Inferior parietal cortex (tissue), 1 donor: ENCODE measurements at regions not wholly inside any gene's neighbourhood (a gene's known extent, or its start where the extent isn't known, plus 50 kb on each side); places are given as distances from the start of the nearest gene placed in this dataset.
A peak's percentile ranks its signal among the peaks of the same experiment; 100 is the strongest.

ENCODE experiments used
- DNase-seq: peaks from one replicate; pipeline ENCODE4 v3.0.0-alpha.2; 2016; ENCODE audit errors: extremely low spot score

DNA sequence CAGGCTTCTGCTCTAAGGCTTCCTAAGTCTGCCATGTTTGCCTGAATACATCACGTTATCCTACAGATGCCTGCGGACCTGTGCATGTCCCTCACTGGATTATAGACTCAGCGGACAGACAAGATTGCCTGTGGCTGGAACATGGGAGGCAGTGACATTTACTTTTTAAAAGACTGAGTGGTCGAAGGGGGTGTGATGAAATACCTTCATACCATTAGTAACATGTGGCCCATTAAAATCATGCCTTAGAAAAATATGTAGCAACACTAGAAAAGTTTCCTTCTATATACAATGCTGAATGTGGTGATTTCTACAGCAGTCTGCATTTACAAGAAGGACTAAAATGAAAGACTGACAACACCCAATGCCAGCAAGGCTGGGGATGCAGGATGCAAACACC lies 154.4 kb downstream of the ASB1 start:
- DNase-seq = no peak

DNA sequence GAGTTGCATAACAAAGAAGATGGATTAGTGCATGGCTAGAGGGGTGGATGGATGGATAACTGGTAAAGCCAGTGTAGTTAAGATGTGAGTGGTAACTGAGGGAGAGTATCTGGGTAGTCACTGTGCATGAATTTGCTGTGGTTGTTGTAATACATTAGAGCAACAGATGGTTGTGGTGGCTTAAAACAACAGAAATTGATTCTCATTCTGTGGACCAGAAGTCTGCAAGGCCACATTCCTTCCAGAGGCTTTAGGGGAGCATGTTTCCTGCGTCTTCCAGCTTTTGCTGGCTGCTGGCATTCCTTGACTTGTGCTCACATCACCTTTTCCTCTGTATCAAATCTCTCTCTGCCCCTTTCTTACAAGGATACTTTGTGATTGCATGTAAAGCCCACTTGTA lies 155.4 kb downstream of the ASB1 start:
- no peak for DNase-seq

DNA sequence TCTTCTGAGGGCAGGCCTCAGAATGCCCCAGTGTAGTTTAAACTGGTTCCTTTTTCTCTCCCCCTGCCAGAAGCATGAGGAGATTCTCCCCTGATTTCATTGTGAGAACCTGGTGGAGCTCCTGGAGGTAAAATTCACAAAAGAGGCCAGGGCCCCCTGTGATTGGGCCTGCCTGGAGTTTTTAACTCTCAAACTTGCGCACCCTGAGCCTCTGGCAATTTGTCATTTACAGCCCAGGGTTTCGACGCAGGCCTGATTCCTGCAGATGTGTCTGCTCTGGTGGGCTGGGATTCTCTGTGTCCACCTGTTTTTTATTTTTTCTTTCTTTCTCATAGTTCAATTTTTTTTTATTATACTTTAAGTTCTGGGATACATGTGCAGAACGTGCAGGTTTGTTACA lies 157.9 kb downstream of the ASB1 start:
- no peak for DNase-seq

DNA sequence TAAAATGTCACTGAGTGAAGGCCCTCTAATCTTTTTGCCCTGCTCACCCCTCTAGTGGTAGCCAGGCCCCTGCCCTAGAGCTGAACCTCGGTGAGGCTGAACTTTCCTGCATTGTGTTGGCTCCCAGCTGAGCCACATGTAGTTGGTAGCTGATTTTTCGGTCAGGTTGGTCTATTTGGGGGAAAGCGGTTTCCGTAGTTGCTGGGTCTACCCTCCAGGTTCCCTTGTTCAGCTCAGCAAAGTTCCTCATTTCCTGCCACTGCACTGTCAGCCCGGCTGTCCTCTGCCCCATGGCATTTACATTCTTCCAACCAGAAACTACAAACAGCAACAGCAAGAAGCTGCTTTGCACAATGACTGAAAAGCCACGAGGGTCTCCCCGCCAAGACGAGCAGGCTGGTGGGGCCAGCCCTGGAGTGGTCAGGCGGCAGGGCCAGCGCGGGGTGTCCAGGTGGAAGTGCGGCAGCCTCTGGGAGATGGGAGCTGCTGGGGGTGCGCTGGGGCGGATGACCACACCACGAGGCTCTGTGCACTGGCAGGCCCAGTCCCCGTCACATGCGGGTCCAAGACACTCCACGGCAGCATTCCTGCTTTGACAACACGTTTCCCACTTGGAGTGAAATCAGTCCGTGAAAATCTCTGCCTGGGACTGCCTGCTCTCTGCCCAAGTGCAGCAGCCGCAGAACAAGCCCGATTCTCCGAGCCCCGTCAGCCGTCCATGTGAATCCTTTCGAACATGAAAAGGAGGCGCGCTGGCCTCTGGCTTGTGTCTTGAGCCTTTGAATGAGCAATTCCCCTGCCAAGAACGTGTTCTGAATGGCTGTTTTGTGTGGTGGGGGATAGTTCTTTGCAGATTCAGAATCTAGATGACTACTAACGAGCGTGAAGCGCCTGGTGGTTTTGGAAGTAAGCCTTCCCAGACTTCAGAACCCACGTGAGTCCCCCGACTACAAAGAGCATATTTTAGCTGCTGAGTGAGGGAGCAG lies 159.4 kb downstream of the ASB1 start:
- DNase-seq = peak; percentile 35

DNA sequence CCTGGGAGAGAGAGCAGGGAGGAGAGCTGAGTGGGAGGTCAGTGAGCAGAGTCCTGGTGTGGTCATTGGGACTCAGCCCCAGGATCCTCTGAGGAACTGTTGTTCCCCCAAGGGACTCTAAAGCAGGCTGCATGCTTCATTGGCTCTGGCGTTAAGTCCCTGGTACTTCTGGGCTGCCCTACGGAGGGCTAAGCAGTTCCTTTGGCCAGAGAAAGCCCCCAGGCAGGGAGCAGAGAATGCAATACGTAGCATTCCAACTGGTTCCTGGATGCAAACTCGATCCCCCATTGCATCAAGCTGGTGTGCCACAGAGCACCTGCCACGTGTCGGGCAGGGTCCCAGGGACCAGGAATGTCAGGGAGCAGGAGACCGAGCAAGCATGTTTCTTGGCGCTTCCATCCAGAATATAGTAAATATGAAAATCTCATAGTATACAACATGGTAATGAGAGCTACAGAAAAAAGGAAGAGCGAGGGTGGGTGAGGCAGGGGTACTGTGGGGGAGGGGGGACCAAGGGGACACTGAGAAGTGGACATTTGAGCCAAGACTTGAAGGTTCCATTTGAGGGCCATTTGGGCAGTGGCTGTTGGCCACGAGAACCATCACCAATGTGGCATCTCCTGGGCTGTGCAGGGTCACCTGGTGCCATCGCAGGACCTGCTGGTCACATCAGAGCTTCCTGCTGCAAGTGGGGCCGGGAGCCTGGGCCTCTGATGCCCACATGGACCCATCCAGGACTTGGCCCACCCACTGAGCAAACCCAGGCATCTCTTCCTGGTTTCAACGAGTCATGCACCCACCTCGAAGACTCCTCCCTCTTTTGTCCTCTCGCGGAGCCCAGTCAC lies 160.4 kb downstream of the ASB1 start:
- no peak for DNase-seq

DNA sequence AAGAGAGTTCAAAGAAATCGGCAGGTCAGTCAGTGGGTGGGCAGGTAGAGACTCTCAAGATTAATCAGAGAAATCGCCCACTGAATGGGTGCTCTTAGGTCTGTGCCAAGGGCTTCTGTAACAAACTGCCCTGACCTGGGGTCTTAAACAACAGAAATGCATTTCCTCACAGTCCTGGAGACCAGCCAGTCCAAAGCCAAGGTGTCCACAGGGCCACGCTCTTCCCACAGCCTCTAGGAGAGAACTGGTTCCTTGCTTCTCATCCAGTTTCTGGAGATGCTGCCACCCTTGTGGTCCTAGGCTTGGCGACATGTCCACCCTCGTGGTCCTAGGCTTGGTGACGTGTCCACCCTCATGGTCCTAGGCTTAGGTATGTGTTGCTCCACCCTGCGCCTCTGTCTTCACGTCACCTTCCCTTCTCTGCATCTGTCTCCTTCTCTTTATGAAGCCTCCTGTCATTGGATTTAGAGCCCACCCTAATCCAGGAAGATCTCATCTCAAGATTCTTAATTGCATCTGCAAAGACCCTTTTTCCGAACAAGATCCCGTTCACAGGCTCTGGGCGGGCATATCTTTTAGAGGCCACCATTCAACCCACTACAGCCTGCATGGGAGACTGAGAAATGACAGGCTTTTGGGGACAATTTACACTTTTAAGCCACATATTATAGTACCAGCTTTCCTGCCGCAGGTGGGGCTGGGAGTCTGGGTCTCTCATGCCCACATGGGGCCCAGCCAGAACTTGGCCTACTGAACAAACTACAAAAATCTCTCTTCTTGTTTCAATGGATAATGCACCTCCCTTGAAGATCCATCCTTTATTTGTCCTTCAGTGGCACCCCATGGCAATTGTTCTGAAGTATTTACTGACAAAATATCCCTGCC lies 161.3 kb downstream of the ASB1 start:
- DNase-seq = no peak

DNA sequence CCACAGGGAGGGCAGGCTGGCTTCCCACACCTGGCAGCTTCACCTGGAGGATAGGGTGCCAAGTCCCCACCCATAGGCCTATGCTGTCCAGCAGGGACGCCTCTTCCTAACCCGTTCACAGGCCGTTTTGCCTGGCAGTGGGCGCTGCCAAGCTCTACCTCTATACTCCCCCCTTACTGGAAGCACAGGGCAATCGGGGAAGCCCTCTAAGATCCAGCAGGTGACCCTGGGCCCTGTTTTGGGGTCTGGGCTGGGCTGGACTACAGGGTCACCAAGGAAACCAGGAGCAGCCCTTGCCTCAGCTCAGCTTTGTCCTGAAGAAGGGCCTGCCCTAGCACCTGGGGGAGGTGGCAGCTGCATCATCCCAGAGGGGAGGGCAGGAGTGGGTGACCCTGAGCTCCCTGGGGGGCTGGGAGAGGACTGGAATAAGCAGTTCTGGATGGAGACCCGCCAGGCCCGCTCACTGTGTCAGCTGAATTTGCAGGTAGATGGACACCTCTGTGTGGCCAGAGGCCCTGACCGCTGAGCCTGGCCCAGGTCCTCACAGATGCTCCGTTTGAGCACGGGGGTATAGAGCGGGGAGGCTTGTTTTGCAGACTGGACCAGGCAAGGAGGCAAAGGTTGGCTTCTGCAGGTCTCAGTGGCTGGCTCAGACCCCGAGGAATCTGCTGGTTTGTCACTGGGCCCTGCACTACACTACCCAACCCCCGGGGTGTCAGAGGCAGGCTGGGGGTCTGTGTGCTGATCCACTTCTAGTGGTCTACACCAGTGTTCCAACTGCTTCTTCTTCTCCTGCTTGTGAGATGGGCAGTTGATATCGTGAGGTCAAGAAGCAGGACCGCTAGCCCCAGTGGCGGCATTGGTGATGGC lies 163.1 kb downstream of the ASB1 start:
- DNase-seq = no peak

DNA sequence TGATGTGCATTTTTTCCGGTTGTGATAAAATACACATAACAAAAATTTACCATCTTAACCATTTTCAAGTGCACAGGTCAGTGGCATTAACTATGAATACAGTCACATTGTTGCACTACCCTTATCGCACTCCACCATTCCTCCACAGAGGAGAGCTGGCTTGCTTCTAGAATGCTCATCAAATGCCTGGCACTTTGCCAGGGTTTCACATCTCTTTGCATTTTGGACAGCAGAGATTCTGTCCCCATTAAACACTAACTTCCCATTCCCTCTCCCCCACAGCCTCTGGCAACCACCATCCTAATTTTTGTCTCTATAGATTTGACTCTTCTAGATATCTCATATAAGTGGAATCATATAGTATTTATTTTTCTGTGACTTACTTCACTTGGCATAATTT lies 165.0 kb downstream of the ASB1 start:
- no peak for DNase-seq

DNA sequence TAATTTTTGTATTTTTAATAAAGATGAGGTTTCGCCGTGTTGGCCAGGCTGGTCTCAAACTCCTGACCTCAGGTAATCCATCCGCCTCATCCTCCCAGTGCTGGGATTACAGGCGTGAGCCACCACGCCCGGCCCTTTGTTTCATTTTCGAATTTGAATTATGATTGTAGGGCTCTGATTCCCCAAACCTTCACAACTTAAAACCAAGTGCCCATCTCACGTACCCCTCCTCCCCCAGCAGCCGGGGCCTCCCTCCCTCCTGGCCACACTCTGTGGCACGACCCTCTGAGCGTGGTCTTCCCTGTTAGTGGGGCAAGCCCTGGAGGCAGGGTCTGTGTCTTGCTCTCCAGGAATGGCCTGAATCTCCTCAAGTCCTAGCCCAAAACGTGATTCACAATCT lies 166.5 kb downstream of the ASB1 start:
- no peak for DNase-seq

DNA sequence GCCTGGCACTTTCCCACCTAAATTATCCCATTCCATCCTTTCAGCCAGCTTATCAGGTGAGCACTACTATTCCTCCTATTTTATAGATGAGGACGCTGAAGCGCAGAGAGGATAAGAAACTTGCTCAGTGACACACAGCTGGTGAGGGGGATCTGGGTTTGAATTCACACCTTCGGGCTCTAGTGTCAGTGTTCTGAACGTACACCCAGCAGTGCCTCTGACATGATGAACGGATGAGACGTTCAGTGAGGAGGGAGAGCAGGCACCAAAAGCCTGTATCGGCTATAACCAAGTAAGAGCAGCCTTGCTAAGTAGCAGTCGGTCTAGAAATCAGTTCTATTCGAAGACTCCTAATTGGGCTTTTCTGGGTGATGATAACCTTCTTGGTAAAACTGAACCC lies 167.0 kb downstream of the ASB1 start:
- no peak for DNase-seq

DNA sequence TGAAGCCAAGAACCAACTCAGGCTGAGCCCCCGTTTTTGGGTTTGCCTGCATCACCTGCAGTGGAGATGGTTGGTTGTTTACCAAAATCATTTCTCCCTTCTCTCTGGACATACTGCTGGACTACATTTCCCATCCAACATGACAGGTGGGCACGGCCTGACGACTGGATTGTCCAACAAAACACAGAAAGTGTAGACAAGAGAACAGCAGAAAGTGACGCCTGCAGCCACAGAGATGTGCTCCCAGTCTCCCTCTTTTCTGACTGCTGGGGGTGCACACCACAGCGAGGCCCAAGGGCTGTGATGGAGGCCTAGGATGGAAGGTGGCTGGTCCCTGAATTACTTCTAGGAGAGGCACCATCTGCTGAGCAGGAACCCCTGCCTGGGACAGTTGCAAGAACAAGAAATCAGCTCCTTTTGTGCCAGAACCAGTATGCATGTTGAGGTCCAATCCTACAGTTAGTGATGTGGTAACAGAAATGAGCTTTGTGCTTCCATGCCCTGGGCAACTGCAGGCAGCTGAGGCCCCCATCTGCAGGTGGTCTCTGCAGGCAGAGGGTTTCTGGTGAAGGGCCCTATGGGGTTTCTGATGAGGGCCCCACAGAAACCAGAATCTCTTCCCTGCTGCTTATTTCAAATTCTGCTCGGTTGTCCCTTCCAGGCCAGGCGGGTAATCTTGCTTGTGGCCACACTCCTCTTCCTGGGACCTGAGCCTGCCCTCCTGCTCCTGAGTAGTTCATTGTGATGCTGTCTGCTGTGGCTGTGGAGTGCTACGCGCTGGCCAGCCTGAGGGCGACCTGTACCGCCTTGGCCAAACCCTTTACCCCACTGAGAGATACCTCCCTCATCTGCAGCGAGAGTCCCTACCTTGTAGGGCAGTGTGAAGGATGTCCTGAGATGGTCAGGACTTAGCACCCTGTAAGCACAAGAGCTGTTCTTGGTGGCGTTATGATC lies 168.3 kb downstream of the ASB1 start:
- DNase-seq = no peak

DNA sequence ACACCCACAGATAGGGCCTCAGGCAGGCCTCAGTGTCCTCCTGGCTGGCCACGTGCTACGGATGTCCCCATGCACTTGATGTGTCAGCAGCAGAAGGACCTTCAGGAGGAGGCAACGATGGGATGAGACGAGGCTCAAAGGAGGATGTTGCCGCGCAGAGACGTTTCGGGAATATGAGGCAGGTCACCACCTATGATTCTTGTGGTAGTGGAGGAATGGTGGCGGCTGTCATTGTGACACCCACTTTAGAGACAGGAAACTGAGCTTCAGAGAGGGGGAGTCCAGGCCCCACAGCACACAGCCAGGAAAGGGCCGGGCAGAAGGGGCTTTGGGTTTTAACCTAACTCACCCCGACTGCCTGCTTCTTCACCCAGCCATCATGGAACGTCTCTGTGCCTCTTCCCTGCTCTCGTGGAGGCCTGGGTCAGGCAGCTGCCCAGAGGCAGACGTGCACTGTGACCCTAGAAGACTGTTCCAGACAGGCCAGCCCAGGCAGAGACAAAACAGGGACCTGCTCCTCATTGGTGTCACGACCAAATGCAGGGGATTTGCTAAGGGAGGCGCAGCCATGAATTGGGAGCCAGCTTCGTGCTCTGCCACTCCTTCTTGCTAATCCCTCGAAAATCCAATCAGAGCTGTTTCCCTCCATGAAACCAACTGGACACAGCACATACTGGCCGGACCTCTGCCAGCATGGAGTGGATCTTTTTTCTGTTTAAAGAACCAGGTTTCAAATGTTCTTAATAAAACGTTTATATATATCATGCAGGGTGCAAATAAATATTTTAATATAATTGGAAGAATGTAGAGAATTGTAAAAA lies 169.2 kb downstream of the ASB1 start:
- no peak for DNase-seq

DNA sequence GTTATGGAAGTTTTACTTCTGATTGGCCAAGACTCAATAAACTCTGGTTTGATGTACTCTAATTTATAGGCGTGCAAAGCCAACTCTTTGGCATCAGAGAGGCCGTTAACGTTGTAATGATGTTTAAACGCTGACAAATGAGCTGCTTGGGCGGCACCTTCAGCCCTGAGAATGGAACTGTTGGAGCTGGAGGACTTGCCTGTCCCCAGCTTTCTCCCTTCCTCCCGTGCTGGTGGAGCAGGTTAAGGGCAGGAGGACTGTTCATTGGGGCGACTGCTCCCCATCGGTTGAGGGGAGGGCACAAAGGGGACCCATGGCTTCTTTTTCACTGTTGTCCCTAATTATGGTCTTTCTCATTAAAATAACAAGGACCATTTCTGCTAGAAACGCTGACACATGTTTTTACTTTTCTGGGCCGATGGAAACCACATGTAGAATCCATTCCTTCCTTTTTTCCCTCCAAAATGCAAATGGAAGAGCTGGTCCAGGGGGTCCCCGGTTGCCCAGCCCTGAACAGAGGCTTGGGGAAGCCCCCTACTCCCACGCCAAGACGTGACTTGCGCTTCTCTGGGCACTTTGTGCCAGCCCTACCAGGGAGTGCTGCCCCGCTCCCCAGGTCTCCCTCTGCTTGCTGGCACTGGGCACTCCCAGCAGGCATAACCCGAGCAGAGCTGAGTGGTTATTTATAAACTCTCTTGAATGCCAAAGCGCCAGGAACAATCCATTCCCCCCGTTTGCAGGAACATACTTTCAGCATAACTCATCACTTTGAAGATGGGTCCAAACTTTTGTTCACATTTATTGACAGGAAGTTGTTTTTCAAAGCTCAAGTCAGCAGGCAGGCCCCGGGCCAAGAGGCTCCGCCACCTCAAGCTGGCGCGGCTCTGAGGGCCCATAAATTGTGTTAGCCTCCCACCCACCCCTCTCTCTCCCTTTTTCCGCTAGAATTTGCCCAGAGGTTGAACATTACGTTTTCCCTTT lies 170.1 kb downstream of the ASB1 start:
- DNase-seq = no peak

DNA sequence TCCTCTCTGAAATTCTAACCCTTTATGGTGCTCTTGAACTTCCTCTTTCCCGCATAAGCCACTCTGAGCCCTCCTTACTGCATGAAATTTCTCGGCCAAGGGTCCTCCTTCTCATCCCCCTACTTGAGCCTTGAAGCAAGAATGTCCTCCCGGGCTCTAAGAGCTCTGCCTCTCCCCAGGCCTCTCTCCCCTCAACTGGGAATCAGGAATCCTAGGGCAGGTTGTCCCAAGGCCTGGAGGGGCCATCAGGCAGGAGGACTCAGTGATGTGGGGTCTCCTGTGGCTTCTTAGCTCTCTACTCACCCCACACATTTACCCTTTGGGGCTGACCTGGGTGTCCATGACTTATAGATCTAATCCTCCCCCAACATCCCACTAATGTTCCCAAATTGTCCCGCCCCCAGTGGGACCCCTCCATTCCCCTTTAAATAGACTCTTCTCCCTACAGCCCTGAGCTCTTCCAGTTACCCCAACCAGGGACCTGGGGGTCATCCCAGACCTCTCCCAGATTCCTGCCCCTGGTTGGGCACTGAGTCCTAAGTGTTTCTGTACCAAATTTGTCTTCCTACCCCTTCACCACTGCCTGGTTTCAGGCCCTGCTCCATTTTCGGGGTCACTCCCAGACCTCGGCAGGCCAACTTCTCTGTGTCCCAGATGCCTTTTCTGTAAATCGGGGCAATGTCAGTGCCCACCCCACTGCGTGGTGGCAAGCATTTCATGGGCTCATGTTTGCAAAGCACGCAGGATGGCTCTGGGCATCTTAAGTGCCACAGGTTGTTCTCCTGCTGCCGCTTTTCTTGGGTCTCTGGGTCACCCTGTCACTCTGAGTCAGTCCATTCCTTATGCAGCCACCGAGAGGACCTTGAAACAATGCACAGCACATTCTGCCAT lies 171.2 kb downstream of the ASB1 start:
- no peak for DNase-seq

DNA sequence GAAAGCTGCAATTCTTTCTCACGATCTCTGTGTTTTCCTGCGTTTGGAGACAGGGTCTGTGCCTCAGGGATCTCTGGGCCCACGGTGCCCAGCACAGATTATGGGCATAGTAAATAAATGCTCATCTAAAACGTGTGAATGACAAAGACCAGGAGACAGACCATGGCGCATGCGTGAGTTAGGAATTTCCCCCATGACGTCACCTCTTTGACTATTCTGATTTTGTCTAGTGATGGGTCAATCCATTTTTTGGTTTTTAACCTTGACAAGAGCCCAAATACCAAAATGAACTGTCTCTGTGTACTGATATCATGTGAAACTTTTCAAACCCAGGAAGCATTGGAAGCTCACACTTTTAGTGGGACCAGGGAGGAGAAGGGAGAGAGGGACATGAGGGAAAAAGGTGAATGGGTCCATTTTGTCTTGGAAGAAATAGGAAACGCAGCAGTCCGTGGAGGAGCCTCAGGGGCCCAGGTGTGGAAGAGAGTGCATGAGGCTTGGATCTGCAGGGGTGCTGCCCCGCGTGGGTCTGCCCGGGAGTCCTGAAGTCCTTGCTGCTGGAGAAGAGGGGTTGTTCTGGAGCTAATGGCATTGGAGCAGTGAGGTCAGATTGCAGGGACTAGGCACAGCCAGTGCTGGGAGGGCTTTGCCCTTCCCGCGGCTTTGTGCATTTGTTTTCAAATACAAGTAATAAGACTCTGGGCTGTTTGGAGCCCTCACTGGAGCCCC lies 172.2 kb downstream of the ASB1 start:
- DNase-seq = no peak
